Loucy (cell line): ENCODE measurements at regions not wholly inside any gene's neighbourhood (a gene's known extent, or its start where the extent isn't known, plus 50 kb on each side); places are given as distances from the start of the nearest gene placed in this dataset.

Experiments used
- CTCF ChIP-seq: fragments of 200-600 bp; sonication (generic); conservative IDR thresholded peaks from 2 replicates; pipeline ENCODE4 v1.5.1; 2014; ENCODE audit warnings: mild to moderate bottlenecking, antibody characterized with exemption, low read length
- EZH2phosphoT487 ChIP-seq: fragments of 200-600 bp; IDR thresholded peaks from 2 replicates; pipeline ENCODE4 v1.6.1; 2018; ENCODE audit warnings: antibody characterized with exemption, mild to moderate bottlenecking, moderate library complexity, borderline replicate concordance

- no peak for TF ChIP-seq CTCF
- no peak for TF ChIP-seq EZH2phosphoT487
These were observed 220.7 kb downstream of the TOMM20 start for GRCh38 chr1:234907940-234908405.
